Activated B cell treated with CpG ODN at 0.5 μM for 24 hours (primary cell): ENCODE measurements at regions not wholly inside any gene's neighbourhood (a gene's known extent, or its start where the extent isn't known, plus 50 kb on each side); places are given as distances from the start of the nearest gene placed in this dataset.

Source experiments
- ATAC-seq: fragments of 200-7000 bp; cut with Tn5 transposase; one replicate; pipeline ENCODE4 v1.10.0; 2021; ENCODE audit warnings: low read depth, mild to moderate bottlenecking, moderate library complexity
- CTCF ChIA-PET: fragments of 350-600 bp; sonication (Branson Sonifier 250); formaldehyde crosslinking; loops from one replicate; lab custom pipeline; 2021; ENCODE audit warnings: antibody characterized with exemption; lab: Charles Lee
- POLR2A ChIA-PET: fragments of 350-600 bp; sonication (Branson Sonifier 250); formaldehyde crosslinking; loops from one replicate; lab custom pipeline; 2021; ENCODE audit warnings: antibody characterized with exemption; lab: Charles Lee
- DNase-seq: peaks from one replicate; pipeline ENCODE4 v3.0.0; 2022
- H3K27ac Mint-ChIP-seq: one replicate; pipeline ENCODE4 v1.8.0; 2020; ENCODE audit warnings: mixed read lengths
- H3K27me3 Mint-ChIP-seq: one replicate; pipeline ENCODE4 v1.8.0; 2021; ENCODE audit warnings: mixed read lengths
- H3K36me3 Mint-ChIP-seq: one replicate; pipeline ENCODE4 v1.8.0; 2021; ENCODE audit warnings: low read depth, mixed read lengths
- H3K4me1 Mint-ChIP-seq: one replicate; pipeline ENCODE4 v1.8.0; 2021; ENCODE audit warnings: mixed read lengths
- H3K4me3 Mint-ChIP-seq: one replicate; pipeline ENCODE4 v1.8.0; 2020; ENCODE audit warnings: mild to moderate bottlenecking, mixed read lengths
- H3K9me3 Mint-ChIP-seq: one replicate; pipeline ENCODE4 v1.8.0; 2020; ENCODE audit warnings: mixed read lengths
- CTCF ChIP-seq: fragments of 200-600 bp; IDR thresholded peaks from one replicate; pipeline ENCODE4 v1.8.0; 2022; ENCODE audit warnings: antibody characterized with exemption, mild to moderate bottlenecking
- intact Hi-C: fragments of 100-400 bp; cut with micrococcal nuclease; formaldehyde crosslinking; loops from one replicate; pipeline ENCODE4 v1.15.1; 2024

DNA sequence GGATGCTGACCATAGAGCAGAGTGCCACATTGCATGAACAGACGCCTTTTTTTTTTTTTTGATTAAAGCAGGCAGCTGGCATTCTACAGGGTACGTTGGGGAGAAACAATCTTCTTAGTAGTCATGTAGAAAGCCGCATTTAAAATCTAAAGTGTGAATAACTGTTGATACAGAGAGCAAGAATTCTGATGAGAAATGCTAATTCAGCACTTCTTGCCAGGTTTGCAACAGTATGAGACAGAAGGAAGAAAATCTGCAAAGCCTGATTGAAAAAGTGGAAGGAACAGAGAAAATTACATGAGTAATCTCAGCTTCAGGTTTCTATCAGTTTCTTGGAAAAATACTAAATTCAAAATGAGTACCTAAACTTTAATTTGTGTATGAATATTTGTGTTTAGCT lies 232.7 kb upstream of the CHRM2 start:
- no peaks in the 10 kb centered on the region for H3K36me3 Mint-ChIP-seq
- DNase-seq (no peak), ATAC-seq (no peak)
- CTCF ChIA-PET: no interaction called here
- H3K27me3 Mint-ChIP-seq: no peaks in the 10 kb centered on the region
- intact Hi-C loops: no loop called here
- POLR2A ChIA-PET: no interaction called here
- no peaks in the 10 kb centered on the region for H3K4me1 Mint-ChIP-seq
- no peak for TF ChIP-seq CTCF
- H3K4me3 Mint-ChIP-seq: no peak overlapping the region
- no peak overlapping the region for H3K27ac Mint-ChIP-seq
- H3K9me3 Mint-ChIP-seq: peaks cover 7% of the 10 kb centered on the region

DNA sequence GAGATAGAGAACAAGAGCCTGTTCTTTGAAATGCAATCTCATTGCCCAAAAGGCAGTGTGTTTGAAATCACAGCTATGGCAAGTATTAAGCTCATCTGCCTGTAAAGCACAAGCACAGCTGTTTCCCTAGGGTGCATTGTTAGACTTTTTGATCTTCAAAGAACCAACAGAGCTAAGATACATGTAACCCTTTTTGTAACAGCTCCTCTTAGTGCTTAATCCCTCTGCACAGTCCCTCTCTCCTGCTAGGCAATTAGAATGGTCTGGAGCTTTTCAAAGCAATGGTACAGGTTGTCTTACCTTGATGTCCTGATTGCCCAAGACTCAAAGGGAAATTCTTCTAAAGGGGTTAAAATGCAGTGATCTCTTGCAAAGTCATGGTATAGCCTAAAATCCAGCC lies 249.6 kb upstream of the CHRM2 start:
- H3K9me3 Mint-ChIP-seq: peaks cover 2% of the 10 kb centered on the region
- intact Hi-C loops: no loop called here
- H3K4me1 Mint-ChIP-seq: no peaks in the 10 kb centered on the region
- no peak for DNase-seq
- no peaks in the 10 kb centered on the region for H3K27me3 Mint-ChIP-seq
- no peak for TF ChIP-seq CTCF
- CTCF ChIA-PET: no interaction called here
- H3K27ac Mint-ChIP-seq: no peak overlapping the region
- POLR2A ChIA-PET: no interaction called here
- ATAC-seq: no peak
- no peaks in the 10 kb centered on the region for H3K36me3 Mint-ChIP-seq
- H3K4me3 Mint-ChIP-seq: no peak overlapping the region

- no peak for ATAC-seq
- Mint-ChIP-seq H3K9me3 (peaks cover 4% of the 10 kb centered on the region), H3K4me3 (no peak overlapping the region), H3K4me1 (no peaks in the 10 kb centered on the region), H3K27me3 (no peaks in the 10 kb centered on the region), H3K36me3 (no peaks in the 10 kb centered on the region), H3K27ac (no peak overlapping the region)
- TF ChIP-seq CTCF: no peak
- ChIA-PET CTCF (no interaction called here), POLR2A (no interaction called here)
- intact Hi-C loops: no loop called here
- DNase-seq: no peak
Observed at GRCh38 chr7:136617176-136617575, 251.3 kb upstream of the CHRM2 start.

- TF ChIP-seq CTCF: no peak
- Mint-ChIP-seq H3K27ac (no peak overlapping the region), H3K4me1 (no peaks in the 10 kb centered on the region), H3K36me3 (no peaks in the 10 kb centered on the region), H3K9me3 (peaks cover 14% of the 10 kb centered on the region), H3K27me3 (no peaks in the 10 kb centered on the region), H3K4me3 (no peak overlapping the region)
- intact Hi-C loops: no loop called here
- no peak for ATAC-seq
- ChIA-PET CTCF (no interaction called here), POLR2A (no interaction called here)
- DNase-seq: no peak
Observed at GRCh38 chr7:136605532-136606329, 262.7 kb upstream of the CHRM2 start.

DNA sequence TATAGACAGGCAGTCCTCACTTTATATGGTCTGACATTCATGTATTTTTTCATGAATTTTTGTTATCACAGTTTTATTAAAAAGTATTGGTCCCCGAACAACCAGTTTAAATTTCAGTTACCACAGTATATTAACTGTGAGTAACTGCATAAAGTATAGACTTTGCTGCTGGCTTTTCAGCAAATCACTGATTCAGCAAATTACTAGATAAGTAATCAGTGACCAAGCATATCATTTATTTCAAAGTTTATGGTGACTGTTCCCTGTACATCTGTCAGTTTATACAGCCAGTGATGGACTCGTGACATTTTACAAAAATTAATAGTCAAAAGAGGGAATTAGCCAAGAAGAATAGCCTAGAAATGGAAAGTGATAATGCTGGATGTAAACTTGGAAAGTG lies 266.7 kb upstream of the CHRM2 start:
- ATAC-seq (no peak), DNase-seq (no peak)
- no peaks in the 10 kb centered on the region for H3K4me1 Mint-ChIP-seq
- CTCF ChIA-PET: no interaction called here
- no peaks in the 10 kb centered on the region for H3K27me3 Mint-ChIP-seq
- no peak overlapping the region for H3K4me3 Mint-ChIP-seq
- POLR2A ChIA-PET: no interaction called here
- no peak overlapping the region for H3K27ac Mint-ChIP-seq
- peaks cover 15% of the 10 kb centered on the region for H3K9me3 Mint-ChIP-seq
- no peak for TF ChIP-seq CTCF
- H3K36me3 Mint-ChIP-seq: no peaks in the 10 kb centered on the region
- intact Hi-C loops: no loop called here
